Fibroblast of skin of scalp (primary cell): ENCODE measurements at regions not wholly inside any gene's neighbourhood (a gene's known extent, or its start where the extent isn't known, plus 50 kb on each side); places are given as distances from the start of the nearest gene placed in this dataset.
A peak's percentile ranks its signal among the peaks of the same experiment; 100 is the strongest.

Experiments used
- DNase-seq: peaks from one replicate; pipeline ENCODE4 v3.0.0-alpha.2; 2013

DNA sequence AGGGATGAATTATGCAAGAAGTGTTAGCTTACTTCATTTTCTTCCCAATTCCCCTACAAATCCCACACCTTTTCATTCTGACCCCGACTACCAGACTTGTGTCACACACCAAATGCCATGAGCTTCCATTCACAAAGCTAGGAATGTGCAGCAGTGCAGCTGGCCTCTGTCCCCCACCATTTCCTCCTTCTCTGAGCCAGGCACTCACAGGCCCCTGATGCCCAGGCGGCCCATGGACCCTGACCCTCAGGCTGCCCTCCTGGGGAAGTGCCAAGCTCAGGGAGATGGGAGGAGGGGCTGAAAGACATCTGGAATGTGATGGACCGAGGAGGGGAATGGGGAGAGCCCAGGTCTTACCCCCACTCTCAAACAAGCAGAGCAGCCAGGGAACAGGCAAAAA lies 67.0 kb upstream of the BCOR start:
- DNase-seq: no peak

DNA sequence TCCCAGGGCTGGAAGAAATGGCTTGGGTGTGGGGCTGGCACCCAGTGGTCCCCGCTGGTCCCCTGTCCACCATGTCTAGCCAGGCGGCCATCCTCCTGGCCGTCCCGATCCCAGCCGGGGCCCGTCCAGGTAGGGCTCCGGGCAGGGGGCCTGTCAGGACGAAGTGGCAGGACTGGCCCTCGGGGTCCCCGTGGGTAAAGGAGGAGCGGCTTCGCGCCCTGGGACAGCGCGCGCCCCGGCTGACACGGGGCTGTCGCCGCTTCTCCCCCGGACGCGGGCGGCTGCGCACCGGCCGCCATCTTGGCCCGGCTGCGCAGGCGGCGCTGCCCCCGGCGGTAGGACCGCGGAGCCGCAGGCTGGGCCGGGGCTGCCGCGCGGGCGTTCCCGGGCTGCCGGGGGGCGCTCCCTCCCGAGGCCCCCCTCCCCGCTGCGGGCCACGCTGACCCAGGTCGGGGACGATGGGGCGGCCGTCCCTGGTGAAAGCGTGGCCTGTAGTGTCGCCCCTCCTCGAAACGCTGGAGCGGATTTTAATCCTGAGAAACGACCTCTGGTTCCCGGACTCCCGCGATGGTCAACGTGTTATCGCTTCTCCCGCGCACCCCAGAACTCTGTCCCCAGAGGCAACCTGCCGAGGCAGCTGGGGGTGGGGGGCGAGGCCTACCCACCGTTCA lies 60.4 kb upstream of the BCOR start:
- DNase-seq: peak; percentile 51

DNA sequence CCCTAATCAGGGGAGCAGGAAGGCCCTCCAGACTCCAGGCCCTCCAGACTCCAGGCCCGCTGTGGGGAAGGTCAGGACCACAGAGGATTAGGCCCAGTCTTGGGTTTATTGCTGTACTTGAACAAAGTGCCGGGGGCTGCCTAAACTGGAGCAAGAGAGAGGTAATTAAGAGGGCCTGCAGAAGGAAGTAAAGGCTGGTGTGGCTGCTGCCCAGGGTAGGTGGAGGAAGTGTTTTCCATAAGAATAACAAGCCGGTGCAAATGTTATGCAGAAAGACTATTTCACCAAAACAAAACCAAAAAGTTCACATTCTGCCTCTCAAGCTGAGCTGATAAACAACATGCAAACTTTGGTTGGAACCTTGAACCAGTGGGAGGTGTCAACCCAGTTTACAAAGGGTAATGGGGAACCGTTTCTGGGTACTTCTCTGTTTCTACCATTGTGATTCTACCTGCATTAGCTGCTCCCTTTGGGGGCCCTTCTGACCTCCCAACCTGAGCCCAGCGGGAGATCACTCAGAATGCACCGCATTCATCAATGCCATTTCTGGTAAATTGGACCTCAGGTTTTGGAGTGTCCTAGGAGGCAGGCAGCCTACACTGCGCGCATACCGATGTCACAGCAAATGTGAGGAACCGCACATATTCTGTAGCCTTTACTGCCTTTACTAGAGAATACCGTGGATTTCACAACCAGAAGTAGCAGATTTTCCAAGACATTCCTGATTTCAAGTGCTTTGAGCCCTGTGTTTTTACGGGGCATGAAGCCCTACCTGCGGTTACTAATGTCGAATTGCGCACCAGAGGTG lies 59.7 kb upstream of the BCOR start:
- DNase-seq: no peak

DNA sequence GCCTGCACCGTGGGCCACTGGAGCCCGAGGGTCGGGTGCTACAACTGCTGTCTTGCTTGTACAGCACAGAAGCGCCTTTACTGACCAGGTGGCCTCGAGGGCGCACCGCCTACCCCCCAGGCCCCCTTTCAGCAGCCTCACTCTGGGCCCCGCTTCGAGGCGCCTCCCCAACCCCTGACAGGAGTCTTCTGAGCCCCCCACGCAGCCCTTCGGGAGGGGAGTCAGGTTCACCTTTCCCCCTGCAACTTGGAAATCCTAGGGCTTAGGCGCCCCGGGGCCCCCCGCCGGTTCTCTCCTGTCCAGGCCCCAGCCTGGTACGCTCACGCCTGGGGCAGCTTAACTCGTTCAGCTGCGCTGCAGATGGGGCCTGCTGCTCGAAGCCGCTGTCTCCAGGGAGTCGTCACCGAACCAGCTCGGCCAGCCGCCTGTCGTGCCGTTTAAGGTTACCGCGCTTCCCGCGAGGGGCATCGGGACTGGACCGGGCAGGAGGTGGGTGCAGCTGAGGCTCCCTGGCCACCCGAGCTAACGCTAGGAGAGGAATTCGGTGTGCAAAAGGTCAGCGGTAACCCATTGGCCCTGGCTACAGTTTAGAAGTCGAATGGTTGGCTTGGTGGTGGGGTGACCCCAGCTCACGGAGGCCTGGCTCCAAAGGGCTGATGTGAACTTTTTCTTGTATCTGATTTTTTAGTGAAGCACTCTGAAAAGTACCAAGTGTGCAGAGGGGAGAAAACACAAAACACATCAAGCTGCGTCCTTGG lies 58.9 kb upstream of the BCOR start:
- no peak for DNase-seq

DNA sequence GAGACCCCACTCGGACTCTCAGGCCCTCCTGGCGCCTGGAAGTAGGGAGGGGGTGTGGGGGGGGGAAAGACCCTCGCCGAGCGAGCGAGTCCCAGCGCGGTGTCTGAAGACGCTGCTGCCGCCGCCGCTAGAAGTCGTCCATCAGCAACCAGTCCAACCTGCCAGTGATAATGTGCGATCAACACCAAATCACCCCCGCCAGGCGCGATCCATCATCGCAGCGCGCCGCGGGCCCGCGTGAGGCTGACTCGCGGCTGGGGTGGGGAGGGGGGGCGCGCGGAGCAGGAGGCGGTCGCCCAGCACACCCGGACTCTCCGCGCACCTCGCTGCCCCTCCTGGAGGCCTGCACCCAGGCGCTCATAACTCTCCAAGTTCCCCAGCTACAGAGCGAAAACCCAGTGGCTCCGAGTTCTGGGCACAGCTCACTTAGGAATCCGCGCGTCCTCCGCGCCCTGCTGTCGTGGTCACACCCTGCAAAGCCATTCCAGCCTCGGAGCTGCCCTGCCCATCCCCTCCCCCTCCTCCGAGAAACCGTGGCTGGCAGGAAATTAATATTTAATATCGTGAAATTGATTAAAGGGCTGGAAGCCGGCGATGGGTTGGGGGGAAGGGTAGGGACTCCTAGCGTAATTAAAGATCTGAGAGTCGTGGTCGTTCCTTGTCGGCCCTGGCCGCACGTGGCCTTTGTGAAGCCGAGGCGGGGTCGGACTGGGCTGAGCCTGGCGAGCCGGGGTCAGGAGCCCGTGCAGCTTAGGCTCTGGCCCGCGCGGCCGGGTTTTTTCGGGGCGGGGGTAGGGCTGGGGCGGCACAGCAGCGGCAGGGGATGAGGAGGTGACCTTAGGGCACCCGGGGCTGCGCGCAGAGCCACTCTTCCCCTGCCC lies 58.1 kb upstream of the BCOR start:
- no peak for DNase-seq

DNA sequence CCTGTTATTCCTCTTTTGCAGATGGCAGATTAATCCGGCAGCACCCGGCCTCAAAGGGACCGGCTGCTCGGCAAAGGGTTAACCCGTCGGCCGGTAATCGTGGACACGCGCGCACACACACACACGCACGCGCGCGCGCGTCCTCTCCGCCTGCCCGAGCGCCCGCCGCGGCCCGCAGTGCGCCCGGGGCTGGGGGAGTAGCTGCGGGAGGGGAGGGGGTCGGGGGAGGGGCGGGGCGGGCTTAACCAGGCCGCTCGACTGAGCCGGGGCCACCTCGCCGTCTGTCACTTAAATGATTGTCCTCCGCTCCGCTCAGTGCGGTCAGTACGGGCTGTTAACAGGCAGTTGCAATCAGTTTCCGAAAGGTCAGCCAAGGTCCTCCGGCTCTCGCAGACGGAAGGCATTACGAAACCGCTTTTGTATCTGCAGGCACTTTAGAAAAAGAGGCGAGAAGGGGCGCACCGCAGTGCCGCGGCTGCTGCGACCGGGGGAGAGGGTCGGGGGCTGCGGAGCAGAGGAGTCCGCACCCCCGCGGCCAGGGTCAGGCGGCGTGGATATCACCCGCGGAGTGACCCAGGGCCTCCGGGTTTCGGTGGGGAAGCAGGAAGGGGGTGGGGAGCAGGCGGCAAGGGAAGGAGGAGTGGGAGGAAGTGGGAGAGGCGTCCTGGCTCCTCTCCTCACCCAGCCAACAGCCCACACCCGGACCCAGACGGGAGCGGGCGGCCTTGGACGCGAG lies 57.3 kb upstream of the BCOR start:
- DNase-seq: no peak

DNA sequence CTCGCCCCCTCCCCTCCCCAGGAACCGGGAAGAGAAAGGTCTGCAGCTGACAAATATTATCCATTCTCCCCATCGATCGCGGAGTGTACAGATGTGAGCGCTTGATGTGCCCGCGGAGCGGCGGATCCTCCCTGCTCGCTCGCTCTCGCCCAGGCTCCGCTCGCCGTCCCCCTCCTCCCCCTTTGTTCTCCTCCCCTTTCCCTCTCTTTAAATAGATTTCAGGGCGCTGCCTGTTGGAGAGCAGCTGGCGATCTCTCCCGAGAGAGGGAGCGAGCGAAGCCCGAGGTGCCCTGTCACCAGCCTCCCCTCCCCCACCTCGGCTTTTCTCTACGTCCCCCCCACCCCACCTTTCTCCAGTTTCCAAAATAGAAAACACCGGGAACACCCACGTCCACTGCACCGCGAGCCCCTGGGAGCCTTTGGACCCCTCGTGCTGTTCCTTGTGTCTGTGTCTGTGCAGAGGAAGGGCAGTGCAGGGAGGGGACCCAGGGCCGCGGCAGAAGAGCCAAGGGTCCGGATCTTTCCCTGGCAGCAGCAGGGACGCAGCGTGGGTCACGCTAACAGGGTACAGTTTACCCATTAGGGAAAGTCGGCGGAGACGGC lies 56.6 kb upstream of the BCOR start:
- peak; percentile 39 for DNase-seq

DNA sequence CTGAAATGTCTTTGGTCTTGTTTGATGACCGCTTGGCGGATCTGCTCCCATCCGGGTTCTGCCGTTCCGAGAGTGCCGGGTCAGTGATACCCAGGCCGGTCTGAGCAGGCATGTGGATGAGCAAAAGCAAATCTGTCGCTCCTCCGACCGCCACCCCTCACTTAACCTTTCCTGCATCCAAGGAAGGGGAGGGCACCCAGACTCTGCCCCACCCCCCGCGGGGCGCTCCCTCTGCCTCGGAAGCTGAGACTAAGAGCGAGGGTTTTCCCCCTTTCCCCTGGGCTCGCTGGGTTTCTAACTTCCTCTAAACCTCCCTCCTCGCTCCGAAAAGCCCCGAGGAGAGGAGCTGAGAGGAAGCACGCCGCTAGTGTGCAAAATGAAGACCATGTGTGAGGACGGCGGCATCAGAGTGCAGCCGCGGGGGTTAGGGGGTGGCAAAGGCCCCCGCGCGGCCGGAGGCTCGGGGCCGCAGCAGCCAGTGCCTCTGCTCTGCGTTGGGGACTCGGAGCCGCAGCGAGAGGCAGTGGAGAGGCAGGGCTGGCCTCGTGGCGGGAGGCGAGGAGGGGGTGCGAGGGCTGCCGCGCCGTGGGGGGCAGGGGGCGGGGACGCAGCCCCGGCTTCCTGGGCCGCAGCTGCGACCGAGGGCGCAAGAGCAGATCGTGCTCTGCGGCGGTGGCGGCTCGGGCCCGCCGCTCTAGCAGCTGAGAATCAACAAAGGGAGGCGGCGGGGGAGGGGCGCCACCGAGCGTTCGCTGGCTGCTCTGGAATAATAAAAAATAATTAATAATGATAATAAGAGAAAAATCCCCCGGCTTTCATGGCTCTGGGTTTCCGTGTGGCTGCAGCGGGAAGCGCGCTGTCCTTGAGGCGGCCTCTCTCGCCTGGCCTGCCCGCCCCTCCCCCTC lies 55.8 kb upstream of the BCOR start:
- peak; percentile 49 for DNase-seq

DNA sequence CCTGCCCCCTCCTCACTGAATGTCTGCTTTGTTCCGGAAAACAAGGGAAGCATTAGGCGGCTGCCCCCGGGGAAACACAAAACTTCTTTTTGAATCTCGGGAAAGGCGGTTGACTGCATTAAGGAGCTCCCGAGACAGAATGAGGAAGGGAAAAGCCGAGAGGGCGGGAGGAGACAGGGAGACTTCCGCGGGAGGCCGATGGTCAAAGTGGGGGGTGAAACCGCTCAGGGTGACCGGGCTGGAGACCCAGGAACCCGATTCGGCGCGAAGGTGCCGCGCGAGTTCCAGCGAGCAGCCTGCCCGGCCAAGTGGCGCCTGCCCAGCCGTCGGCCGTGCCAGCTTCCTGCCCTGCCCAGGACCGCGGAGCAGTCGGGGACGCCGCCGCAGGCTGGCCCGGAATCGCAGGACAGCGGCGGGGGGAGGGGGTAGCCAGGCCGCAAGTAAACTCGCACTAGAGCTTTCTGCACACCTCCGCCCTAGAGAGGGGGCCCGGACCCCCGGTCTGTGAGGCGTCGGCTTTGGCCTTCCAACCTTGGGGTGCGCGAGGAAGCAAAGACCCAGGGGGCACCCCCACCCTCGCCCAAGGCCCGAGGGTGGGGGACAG lies 55.1 kb upstream of the BCOR start:
- no peak for DNase-seq

DNA sequence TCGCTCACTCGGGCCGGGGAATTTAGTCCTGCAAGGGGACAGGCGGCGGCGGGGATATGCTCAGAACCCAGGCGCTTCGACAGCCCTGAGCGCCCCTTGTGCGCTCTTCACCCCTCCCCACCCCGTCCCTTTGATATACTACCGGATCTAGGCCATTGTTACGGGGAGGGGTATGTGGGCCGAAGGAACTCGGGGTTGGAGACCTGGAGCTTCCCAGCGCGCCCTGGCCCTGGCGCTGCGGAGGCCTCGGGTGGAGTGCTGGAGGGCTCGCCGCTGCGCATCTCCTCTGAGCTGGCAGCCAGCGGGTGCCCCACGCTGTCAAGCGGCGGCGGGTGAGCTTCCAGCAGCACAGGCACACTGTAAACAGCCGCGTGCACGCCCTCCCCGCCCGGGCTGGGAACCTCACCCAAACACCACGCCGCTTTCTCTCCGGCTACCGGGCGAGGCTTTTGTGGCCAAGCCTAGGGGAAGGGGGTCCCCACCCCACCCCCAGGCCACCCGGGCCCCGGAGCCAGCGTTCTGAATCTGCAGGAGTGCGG lies 54.5 kb upstream of the BCOR start:
- no peak for DNase-seq

DNA sequence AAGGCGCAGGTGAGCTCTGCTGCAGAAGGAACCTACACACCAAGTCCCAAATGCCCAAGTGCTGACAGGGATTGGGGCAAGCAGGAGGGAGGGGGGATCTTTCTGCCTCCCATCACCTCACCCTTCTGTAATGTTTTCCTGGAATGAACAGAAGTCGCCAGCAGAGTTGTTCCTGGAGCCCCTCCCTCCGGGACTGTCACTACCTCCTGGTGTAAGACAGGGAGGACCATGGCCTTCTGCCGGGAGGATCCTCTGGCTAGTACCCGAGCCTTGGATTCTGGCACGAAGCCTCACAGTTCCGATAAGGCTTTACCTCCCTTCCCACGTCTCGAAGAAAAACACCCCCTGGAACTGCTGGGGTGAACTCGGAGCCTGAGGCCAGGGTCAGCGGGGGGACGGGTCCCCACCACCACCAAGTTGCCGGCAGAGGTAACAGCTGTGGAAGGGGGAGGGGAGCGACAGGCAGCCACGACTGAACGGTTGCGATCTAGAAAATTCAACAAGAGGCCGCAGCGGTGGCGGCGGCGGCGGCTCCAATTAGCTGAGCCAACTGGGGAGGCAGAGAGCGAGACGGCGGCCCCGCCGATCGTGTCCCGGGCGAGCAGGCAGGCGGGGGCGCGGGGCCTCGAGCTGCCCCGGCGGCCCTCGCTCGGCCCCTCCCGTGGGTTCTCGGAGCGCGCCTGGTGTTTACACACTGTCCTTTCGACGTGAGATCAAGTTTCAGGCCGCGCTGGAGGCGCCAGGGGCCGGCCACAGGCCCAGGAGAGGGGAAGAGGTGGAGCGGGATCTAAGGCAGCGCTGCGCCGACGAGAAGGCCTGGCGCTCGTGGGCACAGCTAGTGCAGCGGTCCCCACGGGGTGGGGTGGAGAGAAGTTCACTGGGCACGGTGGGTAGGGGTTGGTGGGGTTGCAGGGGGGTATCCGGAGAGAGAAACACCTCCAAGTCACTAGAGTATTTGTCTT lies 53.7 kb upstream of the BCOR start:
- DNase-seq: no peak

DNA sequence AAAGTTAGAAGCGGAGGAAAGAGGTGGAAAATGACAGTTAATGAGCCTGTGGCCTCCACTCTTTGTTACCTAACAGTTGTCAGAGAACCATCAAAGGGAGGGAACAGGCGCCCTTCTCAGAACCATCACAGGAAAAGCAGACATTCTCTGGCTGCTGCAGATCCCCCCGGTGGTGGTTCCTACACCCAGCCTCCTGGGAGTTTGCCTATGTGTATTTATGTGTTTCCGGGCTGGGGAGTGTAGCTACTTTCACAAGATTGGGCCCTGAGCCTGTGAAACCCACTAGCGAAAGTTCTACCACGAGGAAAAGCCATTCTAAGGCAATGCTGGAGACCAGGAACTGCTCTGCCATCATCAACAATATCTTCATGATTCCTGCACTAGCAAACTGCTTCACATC lies 52.7 kb upstream of the BCOR start:
- DNase-seq: no peak

DNA sequence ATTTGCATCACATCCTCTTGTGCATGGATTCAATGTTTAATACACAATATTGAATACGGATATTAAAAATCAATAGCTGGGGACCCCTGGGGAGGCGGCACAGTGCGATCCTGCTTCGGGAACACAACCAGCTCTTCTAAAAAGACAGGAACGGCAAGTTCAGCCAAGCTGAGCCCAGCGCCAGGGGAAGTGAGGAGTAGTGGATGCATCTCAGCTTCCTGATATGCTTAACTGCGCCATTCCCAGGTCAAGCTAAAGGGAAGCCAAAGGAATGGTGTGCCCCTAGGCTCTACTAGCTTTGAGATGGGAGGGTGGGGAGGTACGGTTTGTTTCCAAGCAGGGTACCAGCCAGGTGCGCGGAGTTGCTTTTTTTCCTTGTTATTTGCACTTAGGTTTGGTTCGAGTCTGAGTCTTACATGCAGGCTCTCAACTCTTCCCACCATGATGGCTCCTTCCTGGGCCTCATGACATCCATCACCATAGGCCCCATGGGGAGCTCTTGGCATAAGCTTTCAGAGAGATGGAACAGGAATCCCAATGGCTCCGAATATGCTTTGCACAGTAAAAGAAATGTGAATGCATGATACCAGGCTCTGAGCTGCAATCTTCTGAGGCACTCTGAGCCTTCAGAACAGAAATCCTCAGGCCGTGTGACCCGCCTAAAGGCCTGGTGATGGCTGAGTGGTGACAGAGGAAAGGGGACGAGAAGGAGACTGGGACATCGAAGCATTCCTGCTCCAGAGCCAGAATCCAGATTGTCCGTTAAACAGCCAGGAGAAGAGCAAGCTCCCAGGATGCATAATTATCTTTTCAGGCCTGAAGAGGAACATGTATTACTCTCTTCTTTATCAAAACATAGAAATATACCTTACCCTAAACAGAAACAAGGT lies 51.8 kb upstream of the BCOR start:
- DNase-seq: no peak

DNA sequence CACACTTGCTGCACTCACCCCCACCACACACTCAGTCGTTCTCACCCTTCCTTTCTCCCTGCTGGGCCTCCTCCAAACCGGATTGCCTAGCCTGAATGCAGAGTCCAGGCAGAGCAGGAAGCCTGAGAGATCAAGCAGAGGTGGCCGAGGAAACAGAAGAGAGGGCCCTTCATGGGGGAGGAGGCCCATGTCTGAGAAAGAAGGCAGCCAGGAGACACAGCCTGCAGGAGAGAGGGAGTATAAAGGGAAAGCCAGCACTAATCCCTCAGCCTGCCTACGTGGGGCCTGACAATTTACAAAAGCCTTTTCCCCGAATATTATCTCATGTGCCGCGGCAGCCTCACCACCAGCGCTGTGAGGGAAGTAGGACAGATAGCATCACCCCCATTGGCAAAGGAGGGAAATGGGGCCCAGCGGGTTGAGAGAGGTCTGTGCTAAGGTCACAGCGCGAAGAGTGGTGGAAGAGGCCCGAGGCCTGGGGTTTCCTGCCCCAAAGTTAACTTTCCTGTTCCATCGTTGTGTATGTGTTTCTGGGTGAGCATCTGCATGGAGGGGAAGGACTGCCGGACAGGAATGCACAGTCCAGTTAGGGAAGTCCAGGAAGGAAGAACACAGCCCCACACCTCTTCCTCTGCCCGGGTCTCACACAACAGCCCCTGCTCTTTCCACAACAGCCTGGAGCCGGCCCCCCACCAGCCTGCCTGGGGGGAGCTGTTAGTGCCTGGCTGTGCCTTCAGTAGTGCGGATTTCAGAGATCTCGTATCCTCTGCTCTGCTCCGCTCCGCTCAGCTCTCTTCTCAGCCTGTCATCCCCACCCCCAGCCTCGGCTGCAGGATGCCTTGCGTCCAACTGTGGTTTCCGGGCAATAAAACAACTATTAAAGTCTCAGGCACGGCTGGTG lies 50.9 kb upstream of the BCOR start:
- no peak for DNase-seq

DNA sequence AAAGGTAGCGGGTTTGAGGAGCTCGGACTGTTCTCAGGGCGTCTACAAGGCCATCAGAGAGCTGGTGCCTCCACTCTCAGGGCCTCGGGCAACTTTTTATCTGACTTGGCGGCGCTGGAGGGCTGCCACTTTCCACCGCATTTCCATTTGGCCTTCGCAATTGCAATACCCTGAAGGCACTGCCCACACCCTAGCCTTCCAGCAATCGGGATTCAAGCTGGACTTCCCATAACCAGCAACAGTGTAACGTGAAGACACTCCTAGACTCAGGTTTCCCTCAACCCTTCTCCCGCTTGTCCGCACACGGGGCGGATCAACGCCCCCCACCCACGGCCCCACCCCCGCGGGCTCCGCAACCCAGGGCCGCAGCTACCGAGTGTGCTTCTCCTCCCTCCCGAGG lies 50.2 kb upstream of the BCOR start:
- no peak for DNase-seq
